ENCODE measurements at regions not wholly inside any gene's neighbourhood (a gene's known extent, or its start where the extent isn't known, plus 50 kb on each side); places are given as distances from the start of the nearest gene placed in this dataset.
"Not testable (repeated sequence)": the region's sequence is repeated elsewhere in the genome, so short reads cannot be mapped to it uniquely, and the experiment has no call there.

DNA sequence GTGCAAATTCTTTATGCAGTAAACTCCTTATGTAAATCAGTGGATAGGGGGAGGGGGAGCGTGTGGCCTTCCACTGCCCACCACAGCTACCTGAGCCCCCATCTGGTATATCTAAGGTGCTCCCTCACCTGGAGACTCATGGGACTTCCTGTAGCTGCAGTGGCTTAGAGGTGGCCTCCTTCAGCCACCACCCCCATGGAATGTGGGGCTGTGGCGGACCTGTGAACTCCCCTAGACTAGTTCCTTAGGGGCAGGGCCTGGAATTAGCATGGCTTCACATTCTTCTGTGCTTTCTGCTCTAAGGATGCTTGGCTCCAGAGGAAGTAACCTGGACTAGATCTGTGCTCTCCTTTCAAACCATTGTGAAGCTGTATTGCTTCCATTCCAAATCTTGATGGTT, 550.5 kb upstream of the COBL start:
- CTCF ChIA-PET, result interaction anchor here (0.8 kb wide), 1 partner anchor 11 kb away, joined by 3 read pairs; no protein-coding TSS in a partner anchor
- no peak overlapping the region for H3K4me3 Mint-ChIP-seq (ENCODE audit: low read depth, unreplicated experiment)
- H3K9me3 Mint-ChIP-seq (ENCODE audit: low read depth, unreplicated experiment), result peaks cover 3% of the 10 kb centered on the region
- H3K27me3 Mint-ChIP-seq (ENCODE audit: unreplicated experiment), result no peaks in the 10 kb centered on the region
- intact Hi-C loops (cut with micrococcal nuclease; ENCODE audit: unreplicated experiment), result loop anchor here (10.0 kb wide), 1 partner anchor 432 kb away; no protein-coding TSS in a partner anchor
- no peaks in the 10 kb centered on the region for H3K36me3 Mint-ChIP-seq (ENCODE audit: insufficient read depth, unreplicated experiment)
- no TSS peak for BruUV-seq (replicated peaks)
- DNase-seq, result no peak
- no peak overlapping the region for H3K27ac Mint-ChIP-seq (ENCODE audit: unreplicated experiment)
- no peaks in the 10 kb centered on the region for H3K4me1 Mint-ChIP-seq (ENCODE audit: low read depth, unreplicated experiment)
- TF ChIP-seq, protein P1, sequence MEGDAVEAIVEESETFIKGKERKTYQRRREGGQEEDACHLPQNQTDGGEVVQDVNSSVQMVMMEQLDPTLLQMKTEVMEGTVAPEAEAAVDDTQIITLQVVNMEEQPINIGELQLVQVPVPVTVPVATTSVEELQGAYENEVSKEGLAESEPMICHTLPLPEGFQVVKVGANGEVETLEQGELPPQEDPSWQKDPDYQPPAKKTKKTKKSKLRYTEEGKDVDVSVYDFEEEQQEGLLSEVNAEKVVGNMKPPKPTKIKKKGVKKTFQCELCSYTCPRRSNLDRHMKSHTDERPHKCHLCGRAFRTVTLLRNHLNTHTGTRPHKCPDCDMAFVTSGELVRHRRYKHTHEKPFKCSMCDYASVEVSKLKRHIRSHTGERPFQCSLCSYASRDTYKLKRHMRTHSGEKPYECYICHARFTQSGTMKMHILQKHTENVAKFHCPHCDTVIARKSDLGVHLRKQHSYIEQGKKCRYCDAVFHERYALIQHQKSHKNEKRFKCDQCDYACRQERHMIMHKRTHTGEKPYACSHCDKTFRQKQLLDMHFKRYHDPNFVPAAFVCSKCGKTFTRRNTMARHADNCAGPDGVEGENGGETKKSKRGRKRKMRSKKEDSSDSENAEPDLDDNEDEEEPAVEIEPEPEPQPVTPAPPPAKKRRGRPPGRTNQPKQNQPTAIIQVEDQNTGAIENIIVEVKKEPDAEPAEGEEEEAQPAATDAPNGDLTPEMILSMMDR (IDR thresholded peaks at IDR 0.05; ENCODE audit: unreplicated experiment), result no peak

- H3K4me1 Mint-ChIP-seq (ENCODE audit: low read depth, unreplicated experiment), result no peaks in the 10 kb centered on the region
- H3K4me3 Mint-ChIP-seq (ENCODE audit: low read depth, unreplicated experiment), result no peak overlapping the region
- DNase-seq, result no peak
- no peaks in the 10 kb centered on the region for H3K36me3 Mint-ChIP-seq (ENCODE audit: insufficient read depth, unreplicated experiment)
- intact Hi-C loops (cut with micrococcal nuclease; ENCODE audit: unreplicated experiment), result loop anchor here (10.0 kb wide), 1 partner anchor 426 kb away; no protein-coding TSS in a partner anchor
- no peaks in the 10 kb centered on the region for H3K27me3 Mint-ChIP-seq (ENCODE audit: unreplicated experiment)
- CTCF ChIA-PET, result no interaction called here
- H3K9me3 Mint-ChIP-seq (ENCODE audit: low read depth, unreplicated experiment), result no peaks in the 10 kb centered on the region
- BruUV-seq (replicated peaks), result no TSS peak
- TF ChIP-seq, protein P1 (IDR thresholded peaks at IDR 0.05; ENCODE audit: unreplicated experiment), result no peak
- H3K27ac Mint-ChIP-seq (ENCODE audit: unreplicated experiment), result no peak overlapping the region
These were observed 543.7 kb upstream of the COBL start for GRCh38 chr7:51860305-51860704.

DNA sequence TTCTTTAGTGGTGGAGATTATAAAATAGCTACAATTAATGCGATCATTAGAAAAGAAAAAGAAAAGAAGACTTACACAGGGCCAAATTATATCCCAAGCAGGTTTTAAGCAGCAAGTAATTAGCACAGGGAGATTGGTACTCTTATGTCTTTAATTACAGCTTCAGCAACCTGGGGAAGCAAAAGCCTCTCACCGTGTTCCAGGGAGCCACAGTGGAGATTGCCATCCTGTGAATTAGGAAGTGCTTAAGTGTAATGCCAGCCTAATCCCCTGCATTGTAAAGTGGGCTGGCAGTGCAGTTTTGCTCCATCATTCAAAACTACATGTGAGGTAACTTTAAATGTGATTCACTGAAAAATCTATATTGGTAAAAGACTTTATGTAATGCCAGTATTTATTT, 533.5 kb upstream of the COBL start:
- intact Hi-C loops (cut with micrococcal nuclease; ENCODE audit: unreplicated experiment), result no loop called here
- Mint-ChIP-seq H3K9me3 (ENCODE audit: low read depth, unreplicated experiment) (peaks cover 10% of the 10 kb centered on the region), H3K27ac (ENCODE audit: unreplicated experiment) (no peak overlapping the region), H3K4me3 (ENCODE audit: low read depth, unreplicated experiment) (no peak overlapping the region), H3K36me3 (ENCODE audit: insufficient read depth, unreplicated experiment) (no peaks in the 10 kb centered on the region), H3K4me1 (ENCODE audit: low read depth, unreplicated experiment) (no peaks in the 10 kb centered on the region), H3K27me3 (ENCODE audit: unreplicated experiment) (no peaks in the 10 kb centered on the region)
- DNase-seq, result no peak
- no TSS peak for BruUV-seq (replicated peaks)
- CTCF ChIA-PET, result no interaction called here
- TF ChIP-seq, protein P1 (IDR thresholded peaks at IDR 0.05; ENCODE audit: unreplicated experiment), result no peak

- Mint-ChIP-seq H3K36me3 (ENCODE audit: insufficient read depth, unreplicated experiment) (no peaks in the 10 kb centered on the region), H3K27me3 (ENCODE audit: unreplicated experiment) (no peaks in the 10 kb centered on the region), H3K4me3 (ENCODE audit: low read depth, unreplicated experiment) (no peak overlapping the region), H3K4me1 (ENCODE audit: low read depth, unreplicated experiment) (no peaks in the 10 kb centered on the region), H3K27ac (ENCODE audit: unreplicated experiment) (no peak overlapping the region), H3K9me3 (ENCODE audit: low read depth, unreplicated experiment) (no peaks in the 10 kb centered on the region)
- DNase-seq, result no peak
- CTCF ChIA-PET, result interaction anchor here (0.5 kb wide), 1 partner anchor 368 kb away, joined by 4 read pairs; no protein-coding TSS in a partner anchor
- intact Hi-C loops (cut with micrococcal nuclease; ENCODE audit: unreplicated experiment), result no loop called here
- BruUV-seq (replicated peaks), result no TSS peak
- TF ChIP-seq, protein P1 (IDR thresholded peaks at IDR 0.05; ENCODE audit: unreplicated experiment), result no peak
These were observed 531.0 kb upstream of the COBL start for GRCh38 chr7:51847461-51848134.

- H3K27me3 Mint-ChIP-seq (ENCODE audit: unreplicated experiment); BruUV-seq (replicated peaks); H3K36me3 Mint-ChIP-seq (ENCODE audit: insufficient read depth, unreplicated experiment); H3K27ac Mint-ChIP-seq (ENCODE audit: unreplicated experiment); CTCF ChIA-PET; H3K4me1 Mint-ChIP-seq (ENCODE audit: low read depth, unreplicated experiment); intact Hi-C loops (cut with micrococcal nuclease; ENCODE audit: unreplicated experiment); DNase-seq; H3K9me3 Mint-ChIP-seq (ENCODE audit: low read depth, unreplicated experiment): not testable (repeated sequence)
- peak overlapping the region; percentile 57 for H3K4me3 Mint-ChIP-seq (ENCODE audit: low read depth, unreplicated experiment)
These were observed 522.5 kb upstream of the COBL start for GRCh38 chr7:51839130-51839529.

All from Calu3 (cell line).